SK-N-SH treated with all-trans-retinoic acid at 6 μM for 48 hours (cell line): ENCODE measurements at regions not wholly inside any gene's neighbourhood (a gene's known extent, or its start where the extent isn't known, plus 50 kb on each side); places are given as distances from the start of the nearest gene placed in this dataset.

ENCODE experiments used
- ATAC-seq: fragments of 200-7000 bp; cut with Tn5 transposase; 3 replicates; pipeline ENCODE4 v1.9.1; 2020; ENCODE audit warnings: mild to moderate bottlenecking, moderate library complexity
- ARNTL ChIP-seq: fragments of 450-650 bp; formaldehyde crosslinking; IDR thresholded peaks from 2 replicates; pipeline ENCODE4 v1.5.0; 2020; ENCODE audit warnings: low read depth, mild to moderate bottlenecking, moderate library complexity, borderline replicate concordance
- BACH2 ChIP-seq: fragments of 250-450 bp; sonication (Bioruptor Pico); IDR thresholded peaks from 2 replicates; pipeline ENCODE4 v1.9.0; 2021; ENCODE audit warnings: mild to moderate bottlenecking, borderline replicate concordance
- ESRRG ChIP-seq: fragments of 250-450 bp; sonication (Bioruptor Pico); IDR thresholded peaks from 2 replicates; pipeline ENCODE4 v1.6.1; 2021; ENCODE audit warnings: mild to moderate bottlenecking
- ISL1 ChIP-seq: fragments of 250-450 bp; sonication (Bioruptor Pico); IDR thresholded peaks from 2 replicates; pipeline ENCODE4 v2.1.2; 2022; ENCODE audit warnings: mild to moderate bottlenecking, moderate library complexity
- POU6F1 ChIP-seq: fragments of 250-450 bp; sonication (Bioruptor Pico); IDR thresholded peaks from 2 replicates; pipeline ENCODE4 v1.8.0; 2021; ENCODE audit warnings: low read depth, mild to moderate bottlenecking, moderate library complexity, borderline replicate concordance
- RARB ChIP-seq: fragments of 250-450 bp; sonication (Bioruptor Pico); IDR thresholded peaks from 2 replicates; pipeline ENCODE4 v1.8.0; 2021; ENCODE audit warnings: mild to moderate bottlenecking, moderate library complexity
- SNAI2 ChIP-seq: fragments of 250-450 bp; sonication (Bioruptor Pico); IDR thresholded peaks from 2 replicates; pipeline ENCODE4 v1.5.0; 2020; ENCODE audit warnings: mild to moderate bottlenecking, moderate library complexity
- TCF4 ChIP-seq: fragments of 250-450 bp; sonication (Bioruptor Pico); IDR thresholded peaks from 2 replicates; pipeline ENCODE4 v1.8.0; 2021; ENCODE audit warnings: mild to moderate bottlenecking, moderate library complexity, borderline replicate concordance
- TOX ChIP-seq: fragments of 250-450 bp; sonication (Bioruptor Pico); IDR thresholded peaks from 2 replicates; pipeline ENCODE4 v1.8.0; 2021; ENCODE audit warnings: mild to moderate bottlenecking, moderate library complexity, borderline replicate concordance
- ZC3H10 ChIP-seq: fragments of 250-450 bp; sonication (Bioruptor Pico); IDR thresholded peaks from 2 replicates; pipeline ENCODE4 v1.5.1; 2021; ENCODE audit warnings: mild to moderate bottlenecking, moderate library complexity
- ZFP3 ChIP-seq: fragments of 250-450 bp; sonication (Bioruptor Pico); IDR thresholded peaks from 2 replicates; pipeline ENCODE4 v1.5.0; 2020; ENCODE audit warnings: mild to moderate bottlenecking, moderate library complexity
- ZFP30 ChIP-seq: fragments of 450-650 bp; formaldehyde crosslinking; IDR thresholded peaks from 2 replicates; pipeline ENCODE4 v1.5.0; 2022; ENCODE audit warnings: mild to moderate bottlenecking, moderate library complexity
- ZNF565 ChIP-seq: fragments of 450-650 bp; formaldehyde crosslinking; conservative IDR thresholded peaks from 2 replicates; pipeline ENCODE4 v1.5.0; 2020; ENCODE audit warnings: low read depth, mild to moderate bottlenecking, moderate library complexity
- ZNF70 ChIP-seq: fragments of 450-650 bp; formaldehyde crosslinking; IDR thresholded peaks from 2 replicates; pipeline ENCODE4 v1.5.0; 2020; ENCODE audit warnings: mild to moderate bottlenecking, moderate library complexity
- ZNF8 ChIP-seq: fragments of 450-650 bp; formaldehyde crosslinking; IDR thresholded peaks from 2 replicates; pipeline ENCODE4 v1.5.0; 2020; ENCODE audit warnings: mild to moderate bottlenecking, moderate library complexity
- TF ChIP-seq, protein P1 (sequence below): fragments of 250-450 bp; sonication (Bioruptor Pico); IDR thresholded peaks from 2 replicates; pipeline ENCODE4 v1.8.0; 2020; ENCODE audit warnings: mild to moderate bottlenecking, moderate library complexity, borderline replicate concordance
- TF ChIP-seq, protein P2 (sequence below): fragments of 250-450 bp; sonication (Bioruptor Pico); IDR thresholded peaks from 2 replicates; pipeline ENCODE4 v1.5.0; 2020; ENCODE audit warnings: mild to moderate bottlenecking, moderate library complexity
- TF ChIP-seq, protein P3 (sequence below): fragments of 250-450 bp; sonication (Bioruptor Pico); IDR thresholded peaks from 2 replicates; pipeline ENCODE4 v1.5.1; 2020; ENCODE audit warnings: low read depth, mild to moderate bottlenecking, moderate library complexity
- TF ChIP-seq, protein P4 (sequence below): fragments of 250-450 bp; sonication (Bioruptor Pico); IDR thresholded peaks from 2 replicates; pipeline ENCODE4 v1.5.1; 2021; ENCODE audit warnings: mild to moderate bottlenecking, moderate library complexity

DNA sequence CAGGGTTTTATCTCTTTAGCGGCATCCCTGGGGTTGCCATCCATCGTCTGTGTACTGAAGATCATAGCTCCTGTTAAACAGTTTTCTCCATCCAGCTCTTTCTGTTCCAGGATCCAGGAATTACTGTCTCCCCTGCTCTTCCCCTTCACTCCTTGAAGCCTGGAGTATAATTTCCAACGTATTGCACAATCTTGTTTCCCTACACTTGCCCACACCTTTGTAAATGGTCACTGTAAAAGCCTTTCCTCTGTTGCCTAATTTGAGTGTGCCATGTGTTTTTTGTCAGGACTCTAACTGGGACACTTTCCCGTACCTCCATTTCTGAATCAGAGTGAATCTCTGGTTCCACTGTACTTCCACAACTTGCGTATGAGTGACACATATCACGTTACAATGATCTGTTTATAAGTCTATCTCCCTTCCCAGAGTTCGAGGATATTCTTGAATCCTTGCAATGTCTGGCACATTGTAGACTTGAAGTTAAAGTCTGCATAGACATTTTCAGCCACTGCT lies 199.6 kb upstream of the SNX7 start:
- no peak for ATAC-seq
- no peak for TF ChIP-seq RARB
- TF ChIP-seq TCF4: no peak
- TF ChIP-seq, protein P1, sequence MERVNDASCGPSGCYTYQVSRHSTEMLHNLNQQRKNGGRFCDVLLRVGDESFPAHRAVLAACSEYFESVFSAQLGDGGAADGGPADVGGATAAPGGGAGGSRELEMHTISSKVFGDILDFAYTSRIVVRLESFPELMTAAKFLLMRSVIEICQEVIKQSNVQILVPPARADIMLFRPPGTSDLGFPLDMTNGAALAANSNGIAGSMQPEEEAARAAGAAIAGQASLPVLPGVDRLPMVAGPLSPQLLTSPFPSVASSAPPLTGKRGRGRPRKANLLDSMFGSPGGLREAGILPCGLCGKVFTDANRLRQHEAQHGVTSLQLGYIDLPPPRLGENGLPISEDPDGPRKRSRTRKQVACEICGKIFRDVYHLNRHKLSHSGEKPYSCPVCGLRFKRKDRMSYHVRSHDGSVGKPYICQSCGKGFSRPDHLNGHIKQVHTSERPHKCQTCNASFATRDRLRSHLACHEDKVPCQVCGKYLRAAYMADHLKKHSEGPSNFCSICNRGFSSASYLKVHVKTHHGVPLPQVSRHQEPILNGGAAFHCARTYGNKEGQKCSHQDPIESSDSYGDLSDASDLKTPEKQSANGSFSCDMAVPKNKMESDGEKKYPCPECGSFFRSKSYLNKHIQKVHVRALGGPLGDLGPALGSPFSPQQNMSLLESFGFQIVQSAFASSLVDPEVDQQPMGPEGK (CRISPR knock-in tag): no peak

- TF ChIP-seq, protein P2, sequence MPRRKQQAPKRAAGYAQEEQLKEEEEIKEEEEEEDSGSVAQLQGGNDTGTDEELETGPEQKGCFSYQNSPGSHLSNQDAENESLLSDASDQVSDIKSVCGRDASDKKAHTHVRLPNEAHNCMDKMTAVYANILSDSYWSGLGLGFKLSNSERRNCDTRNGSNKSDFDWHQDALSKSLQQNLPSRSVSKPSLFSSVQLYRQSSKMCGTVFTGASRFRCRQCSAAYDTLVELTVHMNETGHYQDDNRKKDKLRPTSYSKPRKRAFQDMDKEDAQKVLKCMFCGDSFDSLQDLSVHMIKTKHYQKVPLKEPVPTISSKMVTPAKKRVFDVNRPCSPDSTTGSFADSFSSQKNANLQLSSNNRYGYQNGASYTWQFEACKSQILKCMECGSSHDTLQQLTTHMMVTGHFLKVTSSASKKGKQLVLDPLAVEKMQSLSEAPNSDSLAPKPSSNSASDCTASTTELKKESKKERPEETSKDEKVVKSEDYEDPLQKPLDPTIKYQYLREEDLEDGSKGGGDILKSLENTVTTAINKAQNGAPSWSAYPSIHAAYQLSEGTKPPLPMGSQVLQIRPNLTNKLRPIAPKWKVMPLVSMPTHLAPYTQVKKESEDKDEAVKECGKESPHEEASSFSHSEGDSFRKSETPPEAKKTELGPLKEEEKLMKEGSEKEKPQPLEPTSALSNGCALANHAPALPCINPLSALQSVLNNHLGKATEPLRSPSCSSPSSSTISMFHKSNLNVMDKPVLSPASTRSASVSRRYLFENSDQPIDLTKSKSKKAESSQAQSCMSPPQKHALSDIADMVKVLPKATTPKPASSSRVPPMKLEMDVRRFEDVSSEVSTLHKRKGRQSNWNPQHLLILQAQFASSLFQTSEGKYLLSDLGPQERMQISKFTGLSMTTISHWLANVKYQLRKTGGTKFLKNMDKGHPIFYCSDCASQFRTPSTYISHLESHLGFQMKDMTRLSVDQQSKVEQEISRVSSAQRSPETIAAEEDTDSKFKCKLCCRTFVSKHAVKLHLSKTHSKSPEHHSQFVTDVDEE (CRISPR knock-in tag): no peak
- TF ChIP-seq ZNF565 (CRISPR knock-in tag) (no peak), SNAI2 (CRISPR knock-in tag) (no peak), ZC3H10 (CRISPR knock-in tag) (no peak), TOX (CRISPR knock-in tag) (no peak), RARB (no peak), ISL1 (CRISPR knock-in tag) (no peak), ESRRG (no peak), ARNTL (CRISPR knock-in tag) (no peak), ZFP3 (CRISPR knock-in tag) (no peak), TCF4 (no peak), POU6F1 (CRISPR knock-in tag) (no peak), ZFP30 (CRISPR knock-in tag) (no peak), BACH2 (CRISPR knock-in tag) (no peak)
- TF ChIP-seq, protein P3, sequence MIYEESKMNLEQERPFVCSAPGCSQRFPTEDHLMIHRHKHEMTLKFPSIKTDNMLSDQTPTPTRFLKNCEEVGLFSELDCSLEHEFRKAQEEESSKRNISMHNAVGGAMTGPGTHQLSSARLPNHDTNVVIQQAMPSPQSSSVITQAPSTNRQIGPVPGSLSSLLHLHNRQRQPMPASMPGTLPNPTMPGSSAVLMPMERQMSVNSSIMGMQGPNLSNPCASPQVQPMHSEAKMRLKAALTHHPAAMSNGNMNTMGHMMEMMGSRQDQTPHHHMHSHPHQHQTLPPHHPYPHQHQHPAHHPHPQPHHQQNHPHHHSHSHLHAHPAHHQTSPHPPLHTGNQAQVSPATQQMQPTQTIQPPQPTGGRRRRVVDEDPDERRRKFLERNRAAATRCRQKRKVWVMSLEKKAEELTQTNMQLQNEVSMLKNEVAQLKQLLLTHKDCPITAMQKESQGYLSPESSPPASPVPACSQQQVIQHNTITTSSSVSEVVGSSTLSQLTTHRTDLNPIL (CRISPR knock-in tag): no peak
- TF ChIP-seq, protein P4, sequence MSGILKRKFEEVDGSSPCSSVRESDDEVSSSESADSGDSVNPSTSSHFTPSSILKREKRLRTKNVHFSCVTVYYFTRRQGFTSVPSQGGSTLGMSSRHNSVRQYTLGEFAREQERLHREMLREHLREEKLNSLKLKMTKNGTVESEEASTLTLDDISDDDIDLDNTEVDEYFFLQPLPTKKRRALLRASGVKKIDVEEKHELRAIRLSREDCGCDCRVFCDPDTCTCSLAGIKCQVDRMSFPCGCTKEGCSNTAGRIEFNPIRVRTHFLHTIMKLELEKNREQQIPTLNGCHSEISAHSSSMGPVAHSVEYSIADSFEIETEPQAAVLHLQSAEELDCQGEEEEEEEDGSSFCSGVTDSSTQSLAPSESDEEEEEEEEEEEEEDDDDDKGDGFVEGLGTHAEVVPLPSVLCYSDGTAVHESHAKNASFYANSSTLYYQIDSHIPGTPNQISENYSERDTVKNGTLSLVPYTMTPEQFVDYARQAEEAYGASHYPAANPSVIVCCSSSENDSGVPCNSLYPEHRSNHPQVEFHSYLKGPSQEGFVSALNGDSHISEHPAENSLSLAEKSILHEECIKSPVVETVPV: no peak
- peak; percentile 93 for ATAC-seq
Observed at GRCh38 chr1:98460136-98460535, 201.4 kb upstream of the SNX7 start.

- no peak for TF ChIP-seq ZNF565 (CRISPR knock-in tag)
- TF ChIP-seq POU6F1 (CRISPR knock-in tag): no peak
- TF ChIP-seq ISL1 (CRISPR knock-in tag): no peak
- TF ChIP-seq RARB: no peak
- TF ChIP-seq ZNF8 (CRISPR knock-in tag): no peak
- no peak for TF ChIP-seq ZNF70 (CRISPR knock-in tag)
- peak; percentile 20; the same call in 1 of the 3 replicates for ATAC-seq
Observed at GRCh38 chr1:98459486-98459870, 202.0 kb upstream of the SNX7 start.
